Ovary (tissue), 3 donors: ENCODE measurements at regions not wholly inside any gene's neighbourhood (a gene's known extent, or its start where the extent isn't known, plus 50 kb on each side); places are given as distances from the start of the nearest gene placed in this dataset.
"Not testable (repeated sequence)": the region's sequence is repeated elsewhere in the genome, so short reads cannot be mapped to it uniquely, and the experiment has no call there.

Experiments
- EP300 ChIP-seq: sonication (generic); formaldehyde crosslinking; IDR thresholded peaks from one replicate; pipeline ENCODE4 v1.6.1; 2017; ENCODE audit warnings: antibody characterized with exemption
- POLR2A ChIP-seq: fragments of 450-650 bp; IDR thresholded peaks from one replicate; pipeline ENCODE4 v1.6.1; 2017; ENCODE audit warnings: antibody characterized with exemption, mild to moderate bottlenecking, moderate library complexity
- TF ChIP-seq, protein P1 (sequence below), 3 donors: fragments of 450-650 bp in 2 of 3; fragments of 200-600 bp in 1 of 3; IDR thresholded peaks; one replicate each; pipeline versions ENCODE4 v1.5.1 to v1.8.0; 2016 to 2022; ENCODE audit warnings: antibody characterized with exemption in 3 of 3, mild to moderate bottlenecking in 1 of 3
- donor health status: DM: no; HTN: no; CAD: no.

DNA sequence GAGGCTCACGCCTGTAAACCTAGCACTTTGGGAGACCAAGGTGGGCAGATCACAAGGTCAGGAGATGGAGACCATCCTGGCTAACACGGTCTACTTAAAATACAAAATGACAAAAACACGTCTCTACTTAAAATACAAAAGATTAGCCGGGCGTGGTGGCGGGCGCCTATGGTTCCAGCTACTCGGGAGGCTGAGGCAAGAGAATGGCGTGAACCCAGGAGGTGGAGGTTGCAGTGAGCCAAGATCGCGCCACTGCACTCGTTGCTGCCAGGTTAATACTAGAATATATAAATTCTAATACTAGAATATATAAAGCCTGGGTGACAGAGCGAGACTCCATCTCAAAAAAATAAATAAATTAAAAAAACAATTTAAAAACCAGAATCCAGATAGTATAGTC is 588.7 kb upstream of the CDH7 start:
- not testable (repeated sequence) for TF ChIP-seq POLR2A, EP300
- TF ChIP-seq, protein P1, sequence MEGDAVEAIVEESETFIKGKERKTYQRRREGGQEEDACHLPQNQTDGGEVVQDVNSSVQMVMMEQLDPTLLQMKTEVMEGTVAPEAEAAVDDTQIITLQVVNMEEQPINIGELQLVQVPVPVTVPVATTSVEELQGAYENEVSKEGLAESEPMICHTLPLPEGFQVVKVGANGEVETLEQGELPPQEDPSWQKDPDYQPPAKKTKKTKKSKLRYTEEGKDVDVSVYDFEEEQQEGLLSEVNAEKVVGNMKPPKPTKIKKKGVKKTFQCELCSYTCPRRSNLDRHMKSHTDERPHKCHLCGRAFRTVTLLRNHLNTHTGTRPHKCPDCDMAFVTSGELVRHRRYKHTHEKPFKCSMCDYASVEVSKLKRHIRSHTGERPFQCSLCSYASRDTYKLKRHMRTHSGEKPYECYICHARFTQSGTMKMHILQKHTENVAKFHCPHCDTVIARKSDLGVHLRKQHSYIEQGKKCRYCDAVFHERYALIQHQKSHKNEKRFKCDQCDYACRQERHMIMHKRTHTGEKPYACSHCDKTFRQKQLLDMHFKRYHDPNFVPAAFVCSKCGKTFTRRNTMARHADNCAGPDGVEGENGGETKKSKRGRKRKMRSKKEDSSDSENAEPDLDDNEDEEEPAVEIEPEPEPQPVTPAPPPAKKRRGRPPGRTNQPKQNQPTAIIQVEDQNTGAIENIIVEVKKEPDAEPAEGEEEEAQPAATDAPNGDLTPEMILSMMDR (IDR thresholded peaks at IDR 0.05): not testable (repeated sequence)
